Stimulated activated CD4-positive, alpha-beta T cell treated with anti-CD3 and anti-CD28 coated beads, Interleukin-4, amount 100 ng/mL, for 48 hours (primary cell): ENCODE measurements at regions not wholly inside any gene's neighbourhood (a gene's known extent, or its start where the extent isn't known, plus 50 kb on each side); places are given as distances from the start of the nearest gene placed in this dataset.

Experiments used
- DNase-seq, 2 donors: peaks; one replicate each; pipeline ENCODE4 v3.0.0-alpha.2; 2020; ENCODE audit warnings: low read depth in 2 of 2

DNA sequence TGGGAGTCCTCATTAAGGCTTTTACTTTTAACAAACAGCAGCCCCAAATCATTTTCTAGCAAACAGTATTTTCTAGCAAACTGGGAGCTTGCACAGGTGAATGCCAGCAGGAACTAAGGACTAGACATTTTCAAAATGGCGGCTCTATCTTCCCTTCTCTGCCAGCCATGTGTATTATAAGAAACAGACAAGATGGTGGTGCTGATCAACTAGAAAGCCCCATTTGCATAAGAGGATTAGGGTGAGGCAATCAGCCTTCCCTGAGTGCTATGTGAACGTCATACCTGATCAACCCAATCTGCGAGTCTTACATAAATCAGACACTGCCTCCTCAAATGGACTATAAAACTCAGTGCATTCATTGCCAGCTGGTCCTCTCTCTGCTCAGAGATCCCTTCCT, 479.6 kb downstream of the IPMK start:
- no peak for DNase-seq

DNA sequence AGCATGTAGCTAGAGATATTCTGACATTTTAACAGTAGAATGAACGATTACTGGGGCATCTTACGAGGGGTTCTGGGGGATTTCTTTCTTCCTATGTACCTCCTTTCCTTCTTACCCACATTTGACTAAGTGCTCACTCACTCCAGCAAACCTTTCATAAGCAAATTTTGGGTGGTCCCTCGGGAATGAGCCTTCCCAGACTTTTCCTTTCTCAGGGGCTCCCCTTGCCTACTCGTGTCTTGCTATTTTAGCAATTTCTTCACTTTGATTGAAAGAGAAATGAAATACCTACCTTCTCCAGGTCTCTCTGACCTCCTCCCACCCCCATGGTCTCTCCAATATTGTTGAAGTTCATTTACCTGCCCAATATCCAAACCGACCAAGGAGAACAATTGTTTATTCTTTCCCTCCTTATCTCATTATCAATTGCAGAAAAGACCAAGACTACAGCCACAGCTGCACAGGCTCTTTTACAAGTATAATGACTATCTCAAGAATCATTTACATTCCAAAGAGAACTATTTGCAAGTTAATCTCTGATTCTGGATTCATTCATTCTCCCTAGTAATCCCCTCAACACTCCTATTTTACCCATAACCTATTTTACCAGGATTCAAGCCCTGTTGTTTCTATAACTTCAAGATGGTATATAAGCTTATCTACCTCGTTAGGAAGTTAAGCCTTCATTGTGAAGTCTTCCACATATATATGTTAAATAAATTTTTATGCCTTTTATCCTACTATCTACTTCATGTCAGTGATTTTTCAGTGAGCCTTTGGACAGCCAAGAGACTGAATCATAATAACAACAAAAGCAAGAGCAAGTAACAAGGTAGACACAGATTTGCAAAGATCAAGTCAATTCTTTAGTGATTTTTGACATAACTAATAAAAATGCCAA, 480.6 kb downstream of the IPMK start:
- no peak for DNase-seq

DNA sequence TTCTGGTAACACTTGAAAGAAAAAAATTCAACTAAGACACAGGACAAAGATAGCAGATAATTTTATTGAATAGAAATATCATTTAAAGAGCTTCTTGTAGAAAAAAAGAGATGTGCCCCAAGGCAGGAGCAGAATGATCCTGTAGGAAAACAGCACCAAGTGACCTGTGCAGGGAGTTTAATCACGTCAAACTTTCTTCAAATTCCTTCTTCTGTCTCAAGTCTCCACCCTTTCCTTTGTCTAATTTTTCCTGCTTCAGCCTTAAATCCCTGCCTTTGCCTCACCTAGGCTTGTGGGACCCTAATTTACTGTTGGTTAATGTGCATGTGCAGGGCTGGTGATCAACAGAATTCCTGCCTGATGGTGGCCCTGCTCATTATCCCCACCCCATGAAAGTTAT, 481.4 kb downstream of the IPMK start:
- no peak for DNase-seq

DNA sequence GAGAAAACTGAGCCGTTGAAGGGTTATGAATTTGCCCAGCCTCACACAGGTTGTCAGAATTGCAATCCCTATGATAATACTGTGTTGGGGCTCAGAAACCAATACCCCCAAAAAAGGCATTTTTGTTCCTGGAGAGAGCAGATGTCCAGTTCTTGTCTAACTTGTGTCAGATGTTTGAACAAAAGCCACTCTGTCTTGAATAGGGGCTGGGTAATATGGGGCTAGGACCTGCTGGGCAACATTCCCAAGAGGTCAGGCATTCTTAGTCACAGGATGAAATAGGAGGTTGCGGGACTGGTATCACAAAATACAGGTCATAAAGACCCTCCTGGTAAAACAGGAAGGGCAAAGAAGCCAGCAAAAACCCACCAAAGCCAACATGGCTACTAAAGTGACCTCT, 482.1 kb downstream of the IPMK start:
- DNase-seq: no peak

DNA sequence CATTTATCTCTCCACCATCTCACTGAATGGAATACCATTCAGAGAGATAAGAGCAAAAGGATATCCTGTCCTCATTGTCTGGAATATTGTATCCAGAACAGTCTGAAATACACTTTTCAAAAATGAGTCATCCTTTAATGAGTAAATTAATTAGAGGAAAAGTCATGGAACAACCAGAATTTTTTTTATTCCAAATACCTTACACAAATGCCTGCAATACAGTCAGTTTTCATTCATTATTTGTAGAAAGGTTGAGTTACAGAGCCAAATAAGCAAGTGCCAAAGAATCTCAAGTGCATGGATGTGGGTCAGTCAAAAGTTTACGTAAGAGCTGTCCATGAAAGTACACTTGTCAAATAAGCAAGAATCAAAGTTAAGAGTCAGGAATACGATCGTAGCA, 482.6 kb downstream of the IPMK start:
- no peak for DNase-seq

DNA sequence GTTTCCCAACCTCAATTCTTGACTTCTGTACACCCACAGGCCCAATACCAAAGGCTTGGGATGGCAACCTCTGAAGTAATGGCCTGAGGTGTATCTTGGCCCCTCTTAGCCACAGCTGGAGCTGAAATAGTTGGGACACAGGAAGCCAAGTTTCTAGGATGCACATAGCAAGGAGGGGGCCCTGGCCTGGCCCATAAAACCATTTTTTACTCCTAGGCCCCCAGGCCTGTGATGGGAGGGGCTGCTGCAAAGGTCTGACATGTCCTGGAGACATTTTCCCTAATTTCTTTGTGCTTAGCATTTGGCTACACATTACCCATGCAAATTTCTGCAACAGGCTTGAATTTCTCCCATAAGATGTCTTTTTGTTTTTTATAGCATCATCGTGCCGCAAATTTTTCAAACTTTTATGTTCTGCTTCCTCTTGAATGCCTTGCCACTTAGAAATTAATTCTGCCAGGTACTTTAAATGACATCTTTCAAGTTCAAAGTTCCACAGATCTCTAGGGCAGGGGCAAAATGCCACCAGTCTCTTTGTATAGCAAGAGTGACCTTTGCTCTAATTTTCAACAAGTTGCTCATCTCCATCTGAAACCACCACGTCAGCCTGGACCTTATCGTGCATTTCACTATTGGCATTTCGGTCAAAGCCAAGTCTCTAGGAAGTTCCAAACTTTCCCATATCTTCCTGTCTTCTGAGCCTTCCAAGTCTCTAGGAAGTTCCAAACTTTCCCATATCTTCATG, 490.8 kb downstream of the IPMK start:
- DNase-seq: no peak

DNA sequence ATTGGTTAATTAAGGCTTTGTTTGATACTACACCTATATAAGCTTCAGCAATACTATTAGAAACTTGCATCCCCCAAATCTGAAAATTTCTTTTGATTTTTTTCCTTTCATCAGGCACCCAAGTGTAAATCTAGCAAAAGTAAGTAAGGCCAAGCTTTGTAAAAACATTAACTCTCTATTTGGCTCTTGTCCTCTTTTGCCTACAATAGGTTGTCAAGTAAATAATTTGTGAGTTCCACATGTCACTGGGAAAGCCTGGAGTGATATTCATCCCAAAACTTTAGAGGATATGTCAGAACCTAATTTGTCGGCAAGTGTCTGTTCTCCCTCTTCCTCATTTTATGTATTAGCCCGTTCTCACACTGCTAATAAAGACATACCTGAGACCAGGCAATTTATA, 492.4 kb downstream of the IPMK start:
- DNase-seq: no peak

DNA sequence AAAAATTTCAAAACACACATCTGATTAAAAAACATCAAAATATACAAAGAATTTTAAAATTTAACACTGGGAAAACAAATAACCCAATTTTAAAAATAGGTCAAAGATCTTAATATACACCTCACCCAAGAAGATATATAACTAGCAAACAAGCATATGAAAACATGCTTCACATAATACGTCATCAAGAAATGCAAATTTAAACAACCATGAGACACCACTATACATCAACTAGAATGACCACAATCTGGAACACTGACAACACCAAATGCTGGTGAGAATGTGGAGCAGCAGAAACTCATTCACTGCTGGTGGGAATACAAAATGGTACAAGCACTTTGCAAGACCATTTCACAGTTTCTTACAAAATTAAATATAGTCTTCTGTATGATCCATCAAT, 498.4 kb downstream of the IPMK start:
- DNase-seq: no peak

DNA sequence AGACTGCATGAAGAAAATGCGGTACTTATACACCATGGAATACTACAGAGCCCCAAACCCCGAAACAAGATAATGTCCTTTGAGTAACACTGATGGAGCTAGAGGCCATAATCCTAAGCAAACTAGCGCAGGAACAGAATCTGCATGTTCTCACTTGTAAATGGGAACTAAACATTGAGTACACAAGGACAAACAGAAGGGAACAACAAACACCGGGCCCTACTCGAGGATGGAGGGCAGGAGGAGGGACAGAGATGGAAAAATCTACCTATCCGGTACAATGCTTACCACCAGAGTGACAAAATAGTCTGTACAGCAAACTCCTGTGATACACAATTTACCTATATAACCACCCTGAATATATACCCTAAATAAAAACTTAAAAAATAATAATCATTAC, 507.9 kb downstream of the IPMK start:
- no peak for DNase-seq

DNA sequence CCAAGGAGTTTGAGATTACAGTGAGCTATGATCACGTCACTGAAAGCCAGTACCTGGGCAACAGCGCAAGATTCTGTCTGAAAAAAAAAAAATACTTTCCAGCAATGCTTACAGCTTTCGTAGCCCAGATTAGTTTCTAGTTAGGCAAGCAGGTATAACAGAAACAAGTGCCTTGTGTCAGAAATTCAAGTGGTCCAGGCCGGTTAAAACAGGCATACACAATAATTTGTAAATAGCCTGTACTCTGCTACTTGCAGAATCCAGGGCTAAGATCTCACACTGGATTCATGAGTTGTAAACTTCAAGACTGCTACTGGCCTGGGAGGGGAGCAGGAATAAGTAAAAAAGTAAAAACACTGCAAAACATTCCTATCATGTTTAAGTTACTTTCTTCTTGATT, 512.9 kb downstream of the IPMK start:
- DNase-seq: no peak

DNA sequence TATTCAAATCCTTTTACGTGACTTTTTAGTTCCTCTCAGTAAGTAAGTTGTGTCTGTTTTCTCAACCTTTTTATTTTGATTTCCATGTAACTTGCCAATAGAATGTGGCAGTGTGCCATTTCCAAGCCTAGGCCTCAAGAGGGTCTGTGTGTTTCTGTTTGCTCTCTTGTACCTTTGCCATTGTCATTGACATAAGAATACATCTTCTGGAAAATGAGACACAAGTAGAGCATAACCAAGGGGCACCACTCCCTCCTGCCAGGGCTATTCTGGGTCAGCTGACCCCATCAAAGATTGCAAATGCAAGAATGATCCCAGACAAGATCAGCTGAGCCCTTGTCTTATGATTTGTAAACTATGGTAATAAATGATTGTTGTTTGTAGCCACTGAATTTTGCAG, 524.0 kb downstream of the IPMK start:
- DNase-seq: no peak

DNA sequence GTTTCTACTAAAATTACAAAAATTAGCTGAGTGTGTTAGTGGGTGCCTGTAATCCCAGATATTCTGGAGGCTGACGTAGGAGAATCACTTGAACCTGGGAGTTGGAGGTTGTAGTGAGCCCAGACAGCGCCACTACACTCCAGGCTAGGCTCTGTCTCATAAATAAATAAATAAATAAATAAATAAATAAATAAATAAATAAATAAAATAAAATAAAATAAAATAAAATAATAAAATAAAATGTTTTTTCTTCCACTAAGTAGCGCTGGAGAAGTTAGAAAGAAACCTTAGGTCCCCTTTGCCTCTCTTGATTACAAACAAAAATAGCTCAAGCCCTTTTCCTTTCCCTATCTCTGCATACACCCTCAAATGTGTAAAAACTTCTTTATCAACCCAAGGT, 525.9 kb downstream of the IPMK start:
- DNase-seq: no peak

DNA sequence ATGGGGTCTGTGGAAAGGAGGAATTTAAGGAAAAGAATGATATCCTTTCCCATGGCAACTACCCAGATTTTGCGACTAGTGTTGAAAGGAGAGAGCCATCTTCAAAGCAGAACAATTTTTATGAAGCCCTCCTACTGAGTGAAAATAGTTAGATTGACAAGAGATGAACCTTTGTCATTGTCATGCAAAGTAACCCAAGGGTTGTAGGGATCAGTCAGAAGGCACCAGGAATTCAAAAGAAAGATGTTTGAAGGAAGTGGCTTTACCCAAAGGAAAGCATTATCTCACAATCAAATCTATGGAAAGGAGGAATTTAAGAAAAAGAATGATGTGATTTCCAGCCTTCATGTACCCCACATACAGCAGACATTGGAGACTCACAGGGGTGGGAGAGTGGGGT, 544.4 kb downstream of the IPMK start:
- DNase-seq: no peak

DNA sequence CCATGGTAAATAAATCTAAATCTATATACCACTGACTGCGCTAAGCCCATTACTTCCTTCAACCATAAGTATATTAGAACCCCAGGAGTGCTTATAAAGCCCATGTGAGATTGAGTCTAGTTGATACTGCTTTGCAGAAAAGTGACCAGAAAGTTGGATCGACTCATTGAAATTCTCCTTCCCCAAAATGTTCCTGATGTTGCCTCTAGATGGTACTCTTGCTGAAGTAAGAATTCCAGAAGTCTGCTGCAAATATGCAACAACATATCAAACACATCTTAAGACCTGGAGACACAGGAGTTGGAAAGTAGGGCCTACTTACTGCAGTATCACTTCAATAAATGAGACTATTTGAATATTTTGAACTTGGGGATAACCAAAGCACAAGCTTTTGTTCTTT, 550.8 kb downstream of the IPMK start:
- no peak for DNase-seq

DNA sequence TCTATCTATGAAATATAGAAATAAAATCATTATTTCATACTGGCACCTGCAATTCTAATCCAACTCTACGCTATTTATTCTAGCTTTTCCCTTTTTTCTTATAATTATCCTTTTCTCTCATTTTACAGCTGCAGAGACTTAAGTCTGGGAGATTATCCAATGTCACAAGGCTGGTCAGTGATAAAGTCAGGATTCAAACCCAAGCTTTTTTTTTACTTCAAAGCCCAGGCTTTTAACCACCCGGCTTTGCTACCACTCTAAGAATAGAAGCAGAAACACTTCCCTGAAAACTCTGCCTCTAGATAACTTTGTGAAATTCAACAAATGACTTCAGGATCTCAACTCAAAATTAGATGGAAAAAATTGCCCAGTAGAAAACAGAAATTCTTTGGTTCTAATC, 552.5 kb downstream of the IPMK start:
- no peak for DNase-seq

DNA sequence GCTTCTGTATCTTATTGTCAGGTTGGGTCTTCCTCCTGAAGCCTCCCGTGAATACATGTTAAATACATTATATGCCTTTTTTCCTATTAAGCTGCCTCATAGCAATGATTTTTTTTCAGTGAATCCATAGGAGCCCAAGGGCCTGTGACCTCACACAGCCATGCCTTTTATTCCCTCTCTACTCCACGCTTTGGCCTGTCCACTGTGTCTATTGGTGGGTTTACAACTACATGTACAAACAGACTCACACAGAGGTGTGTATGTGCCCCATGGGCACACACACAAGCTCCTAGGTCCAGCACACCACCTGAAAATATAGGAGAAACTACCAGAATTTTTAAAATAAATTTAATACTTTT, 560.4 kb downstream of the IPMK start:
- DNase-seq: no peak

DNA sequence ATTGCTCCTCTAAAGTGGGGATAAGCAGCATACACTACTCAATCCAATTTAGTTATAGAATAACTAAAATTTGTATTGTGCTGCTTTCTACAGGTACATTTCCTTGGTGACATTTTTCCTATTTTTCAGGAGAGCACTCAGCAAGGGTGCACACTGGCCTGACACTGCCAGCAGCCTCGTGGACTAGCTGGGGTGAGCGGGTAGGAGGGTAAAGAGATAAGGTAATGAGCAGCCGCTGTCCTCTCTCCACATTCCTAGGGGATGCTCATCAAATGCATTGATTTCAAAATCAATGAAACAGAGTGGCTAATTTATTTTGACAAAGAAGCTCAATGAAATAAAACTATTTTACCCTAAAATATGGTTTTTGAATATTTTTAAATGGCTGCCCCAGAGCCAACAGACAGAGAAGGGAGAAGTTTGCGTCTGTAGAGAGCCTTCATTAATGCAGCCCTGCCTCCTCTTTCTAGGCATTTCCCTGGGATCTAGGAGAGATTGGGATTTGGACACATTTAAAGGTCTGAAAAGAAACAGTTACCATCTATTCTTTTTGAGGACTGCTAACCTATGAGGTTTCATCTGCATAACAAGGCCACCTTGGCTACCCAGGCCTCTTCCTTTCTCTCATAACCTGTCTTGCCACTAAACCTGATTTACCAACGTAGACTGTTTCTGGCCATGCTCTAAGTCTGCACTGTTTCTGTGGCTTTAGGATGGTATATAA, 561.0 kb downstream of the IPMK start:
- no peak for DNase-seq

DNA sequence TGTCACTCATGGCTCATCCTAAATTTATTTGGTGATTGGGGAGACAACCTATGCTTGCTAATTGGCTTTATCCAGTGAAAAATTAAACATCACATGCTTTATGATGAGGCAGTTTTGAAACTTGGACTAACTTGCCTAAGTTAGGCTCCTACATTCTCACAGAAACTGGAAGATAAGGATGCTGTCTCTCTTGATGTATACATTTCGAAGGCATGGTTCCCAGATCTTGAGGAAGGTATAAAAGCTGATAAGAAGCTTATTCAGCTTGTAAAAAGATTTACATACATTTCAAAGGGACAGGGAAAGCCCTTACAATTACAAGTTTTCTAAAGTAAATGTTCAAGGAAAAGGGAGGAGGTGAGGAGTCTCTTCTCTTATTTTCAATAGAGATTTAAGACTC, 561.7 kb downstream of the IPMK start:
- DNase-seq: no peak

DNA sequence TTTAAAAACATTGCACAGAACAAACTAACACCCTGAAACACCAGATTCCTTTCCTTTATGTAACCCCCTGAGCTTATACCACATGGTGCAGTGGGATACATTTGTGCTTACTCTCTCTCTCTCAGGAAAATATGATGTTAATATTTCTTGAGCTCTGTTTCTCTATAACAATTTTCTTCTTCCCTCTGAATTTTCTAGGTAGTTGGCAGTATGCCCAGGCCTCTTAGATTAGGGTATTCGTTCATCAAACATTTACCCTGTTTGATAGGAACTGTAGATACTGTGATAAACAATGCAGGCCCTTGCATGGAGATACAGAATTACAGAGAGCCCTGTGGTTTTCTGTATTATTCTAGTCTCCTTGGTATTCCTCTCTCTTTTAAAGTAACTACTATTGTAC, 567.8 kb downstream of the IPMK start:
- no peak for DNase-seq

DNA sequence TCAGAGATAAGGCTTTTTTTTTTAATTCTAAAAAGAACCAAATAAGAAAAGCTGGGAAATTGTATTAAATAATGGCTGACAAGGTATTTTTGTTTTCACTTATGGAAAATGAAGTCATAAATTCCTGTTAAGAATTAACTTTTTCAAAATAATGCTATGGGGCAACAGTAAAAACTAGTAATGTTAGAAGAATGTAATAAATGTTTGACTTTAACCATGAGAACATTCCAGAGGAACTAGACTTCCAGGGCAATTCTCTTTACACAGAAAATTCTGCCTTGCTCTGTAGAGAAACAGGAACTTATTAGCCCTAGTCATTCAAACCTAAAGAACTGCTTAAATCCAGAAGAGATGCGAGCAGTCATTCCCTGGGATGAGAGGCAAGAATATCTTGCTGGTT, 571.1 kb downstream of the IPMK start:
- DNase-seq: no peak

DNA sequence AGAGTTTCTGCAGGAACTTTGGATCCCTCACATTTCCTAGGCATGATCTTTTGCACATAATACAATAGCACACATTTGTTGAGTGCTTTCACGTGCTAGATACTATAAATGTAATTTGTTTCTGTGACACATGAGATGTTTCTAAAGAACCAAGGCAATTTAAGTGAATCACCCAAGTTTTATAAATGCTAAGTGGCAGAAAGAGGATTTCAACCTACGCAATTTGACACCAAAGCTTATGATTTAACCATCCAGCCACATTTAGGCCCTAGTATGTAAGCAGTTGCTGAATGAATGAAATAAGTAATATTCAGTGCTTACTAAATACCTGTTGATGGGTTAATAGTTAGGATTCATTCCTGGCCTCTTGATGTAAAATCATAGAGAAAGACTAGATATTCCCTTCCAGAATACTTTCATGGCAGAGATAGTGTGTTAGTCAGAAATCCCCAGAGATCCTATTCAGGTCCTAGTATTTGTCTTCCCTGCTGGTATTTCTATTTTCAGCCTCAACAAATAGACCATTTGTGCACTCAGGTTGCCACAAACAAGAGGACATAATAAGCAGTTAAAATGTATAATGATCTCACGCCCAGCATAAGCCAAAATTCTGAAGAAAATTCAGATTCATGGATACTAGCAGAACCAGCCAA, 572.6 kb downstream of the IPMK start:
- DNase-seq: no peak

DNA sequence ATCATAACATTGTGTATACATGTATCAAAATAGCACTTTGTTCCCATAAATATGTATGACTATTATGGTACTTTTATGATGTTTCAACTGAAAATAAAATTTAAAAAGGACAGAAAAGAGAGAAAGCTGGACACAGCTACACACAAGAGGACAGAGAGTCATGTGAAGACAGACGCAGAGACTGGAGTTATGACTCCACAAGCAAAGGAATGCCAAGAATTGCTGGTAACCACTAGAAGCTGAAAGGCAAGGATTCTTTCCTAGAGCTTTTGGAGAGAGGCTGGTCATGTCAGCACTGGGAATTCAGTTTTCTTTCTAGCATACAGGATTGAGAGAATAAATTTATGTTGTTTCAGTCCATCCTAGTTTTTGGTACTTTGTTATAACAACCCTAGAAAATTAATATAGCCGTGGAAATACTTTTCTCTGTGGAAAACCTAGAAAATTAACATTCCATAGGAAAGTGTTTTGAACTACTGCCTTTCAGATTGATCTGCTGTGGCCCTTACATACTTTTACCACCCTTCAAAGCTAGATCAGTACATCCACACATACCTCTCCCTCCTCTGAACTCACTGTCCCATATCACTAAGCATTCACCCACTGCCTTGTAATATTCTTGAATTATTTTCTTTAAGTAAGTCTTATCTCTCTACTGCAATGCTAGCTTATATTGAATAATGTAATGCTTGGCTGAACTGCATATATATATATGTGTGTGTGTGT, 575.3 kb downstream of the IPMK start:
- no peak for DNase-seq
